ENCODE measurements at regions not wholly inside any gene's neighbourhood (a gene's known extent, or its start where the extent isn't known, plus 50 kb on each side); places are given as distances from the start of the nearest gene placed in this dataset.

DNA sequence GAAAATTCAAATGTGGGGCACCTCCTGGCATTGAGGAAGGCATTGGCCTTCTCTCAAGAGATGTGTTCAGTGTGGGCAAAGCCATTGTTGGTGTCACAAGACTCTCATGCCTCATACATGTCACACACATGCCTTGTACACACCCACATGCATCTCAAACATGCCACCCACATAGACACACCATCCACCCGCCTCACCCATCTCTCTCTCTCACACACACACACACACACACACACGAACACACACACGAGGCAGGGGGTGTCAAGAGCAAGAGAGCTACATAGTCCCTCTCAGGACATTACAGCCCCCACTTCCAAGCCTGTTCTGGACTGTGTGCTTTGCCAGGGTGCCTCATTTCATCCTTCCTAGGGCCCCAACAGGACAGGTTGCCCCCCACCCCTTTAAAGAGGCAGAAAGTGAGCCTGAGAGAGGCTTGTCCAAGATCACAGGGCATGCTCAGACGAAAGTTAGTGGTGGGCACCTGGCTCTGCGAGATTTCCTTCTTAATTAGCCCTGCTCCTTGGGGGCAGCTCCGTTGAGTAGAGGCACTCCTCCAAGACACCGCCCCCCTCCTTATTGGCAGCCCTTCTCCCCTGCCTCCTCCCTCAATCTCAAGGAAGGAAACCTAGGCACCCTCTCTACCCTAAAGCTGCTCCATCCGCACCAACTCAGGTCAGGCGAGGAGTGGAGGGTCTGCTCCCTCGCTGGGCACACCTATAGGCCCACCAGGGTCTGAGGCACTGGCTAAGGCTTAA, 50.5 kb upstream of the CCDC174 start:
- TF ChIP-seq POLR2AphosphoS5 (IDR thresholded peaks at IDR 0.05) = no peak
- no peak for TF ChIP-seq POLR2A (IDR thresholded peaks at IDR 0.05)
- TF ChIP-seq, protein P1, sequence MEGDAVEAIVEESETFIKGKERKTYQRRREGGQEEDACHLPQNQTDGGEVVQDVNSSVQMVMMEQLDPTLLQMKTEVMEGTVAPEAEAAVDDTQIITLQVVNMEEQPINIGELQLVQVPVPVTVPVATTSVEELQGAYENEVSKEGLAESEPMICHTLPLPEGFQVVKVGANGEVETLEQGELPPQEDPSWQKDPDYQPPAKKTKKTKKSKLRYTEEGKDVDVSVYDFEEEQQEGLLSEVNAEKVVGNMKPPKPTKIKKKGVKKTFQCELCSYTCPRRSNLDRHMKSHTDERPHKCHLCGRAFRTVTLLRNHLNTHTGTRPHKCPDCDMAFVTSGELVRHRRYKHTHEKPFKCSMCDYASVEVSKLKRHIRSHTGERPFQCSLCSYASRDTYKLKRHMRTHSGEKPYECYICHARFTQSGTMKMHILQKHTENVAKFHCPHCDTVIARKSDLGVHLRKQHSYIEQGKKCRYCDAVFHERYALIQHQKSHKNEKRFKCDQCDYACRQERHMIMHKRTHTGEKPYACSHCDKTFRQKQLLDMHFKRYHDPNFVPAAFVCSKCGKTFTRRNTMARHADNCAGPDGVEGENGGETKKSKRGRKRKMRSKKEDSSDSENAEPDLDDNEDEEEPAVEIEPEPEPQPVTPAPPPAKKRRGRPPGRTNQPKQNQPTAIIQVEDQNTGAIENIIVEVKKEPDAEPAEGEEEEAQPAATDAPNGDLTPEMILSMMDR (IDR thresholded peaks at IDR 0.05) = no peak
- TF ChIP-seq EP300 (IDR thresholded peaks at IDR 0.05) = no peak
- intact Hi-C loops (cut with DNase I; ENCODE audit: low total_unique reads) = no loop called here
- Histone ChIP-seq H3K4me3 (no peak overlapping the region), H3K4me1 (peaks cover 7 to 16% (median 12%) of the 10 kb centered on the region in 4 donors), H3K9me3 (no peaks in the 10 kb centered on the region), H3K36me3 (no peaks in the 10 kb centered on the region), H3K27ac (no peak overlapping the region), H3K27me3 (peaks cover 0 to 93% (median 16%) of the 10 kb centered on the region in 3 donors)
- WGBS, 5 donors = 56 to 67% (median 60%) methylated on average over 10 of the region's 10 CpGs
- no peak for DNase-seq

DNA sequence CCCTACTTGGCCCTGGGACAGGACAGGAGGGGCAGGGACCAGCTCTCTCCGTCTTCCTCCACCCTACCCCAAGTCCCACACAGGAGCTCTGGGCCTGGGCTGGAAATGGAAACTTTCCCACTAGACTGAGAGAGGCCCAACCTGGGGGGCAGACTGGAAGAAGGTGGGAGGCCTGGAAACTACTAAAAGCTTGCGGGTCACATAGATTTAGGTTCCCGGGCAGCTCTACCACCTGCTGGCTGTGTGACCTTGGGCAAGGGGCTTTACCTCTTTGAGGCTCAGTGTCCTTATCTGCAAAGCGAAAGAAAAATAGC, 49.9 kb upstream of the CCDC174 start:
- TF ChIP-seq EP300 (IDR thresholded peaks at IDR 0.05) (no peak), POLR2AphosphoS5 (IDR thresholded peaks at IDR 0.05) (no peak), POLR2A (IDR thresholded peaks at IDR 0.05) (no peak)
- TF ChIP-seq, protein P1 (IDR thresholded peaks at IDR 0.05) = no peak
- Histone ChIP-seq H3K27me3 (peaks cover 0 to 87% (median 16%) of the 10 kb centered on the region in 3 donors), H3K9me3 (no peaks in the 10 kb centered on the region), H3K36me3 (no peaks in the 10 kb centered on the region), H3K4me3 (peak overlapping the region in 1 of 4 donors; percentile 49), H3K27ac (no peak overlapping the region), H3K4me1 (peaks cover 7 to 22% (median 12%) of the 10 kb centered on the region in 4 donors)
- WGBS, 5 donors = 25 to 38% (median 32%) methylated on average over 4 of the region's 4 CpGs
- no peak for DNase-seq
- intact Hi-C loops (cut with DNase I; ENCODE audit: low total_unique reads) = no loop called here
